ENCODE measurements at regions not wholly inside any gene's neighbourhood (a gene's known extent, or its start where the extent isn't known, plus 50 kb on each side); places are given as distances from the start of the nearest gene placed in this dataset.
"Not testable (repeated sequence)": the region's sequence is repeated elsewhere in the genome, so short reads cannot be mapped to it uniquely, and the experiment has no call there.

- Histone ChIP-seq H3K27me3 (no peaks in the 10 kb centered on the region), H3K9me3 (no peaks in the 10 kb centered on the region), H3K4me1 (no peaks in the 10 kb centered on the region), H3K36me3 (no peaks in the 10 kb centered on the region), H3K4me3 (ENCODE audit: low read depth, low read length) (no peak overlapping the region)
- TF ChIP-seq, protein P1, sequence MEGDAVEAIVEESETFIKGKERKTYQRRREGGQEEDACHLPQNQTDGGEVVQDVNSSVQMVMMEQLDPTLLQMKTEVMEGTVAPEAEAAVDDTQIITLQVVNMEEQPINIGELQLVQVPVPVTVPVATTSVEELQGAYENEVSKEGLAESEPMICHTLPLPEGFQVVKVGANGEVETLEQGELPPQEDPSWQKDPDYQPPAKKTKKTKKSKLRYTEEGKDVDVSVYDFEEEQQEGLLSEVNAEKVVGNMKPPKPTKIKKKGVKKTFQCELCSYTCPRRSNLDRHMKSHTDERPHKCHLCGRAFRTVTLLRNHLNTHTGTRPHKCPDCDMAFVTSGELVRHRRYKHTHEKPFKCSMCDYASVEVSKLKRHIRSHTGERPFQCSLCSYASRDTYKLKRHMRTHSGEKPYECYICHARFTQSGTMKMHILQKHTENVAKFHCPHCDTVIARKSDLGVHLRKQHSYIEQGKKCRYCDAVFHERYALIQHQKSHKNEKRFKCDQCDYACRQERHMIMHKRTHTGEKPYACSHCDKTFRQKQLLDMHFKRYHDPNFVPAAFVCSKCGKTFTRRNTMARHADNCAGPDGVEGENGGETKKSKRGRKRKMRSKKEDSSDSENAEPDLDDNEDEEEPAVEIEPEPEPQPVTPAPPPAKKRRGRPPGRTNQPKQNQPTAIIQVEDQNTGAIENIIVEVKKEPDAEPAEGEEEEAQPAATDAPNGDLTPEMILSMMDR (IDR thresholded peaks at IDR 0.05; ENCODE audit: low read depth, low read length): no peak
- no peak for DNase-seq
These were observed 77.7 kb upstream of the ZNF217 start for GRCh38 chr20:53671370-53671769.

GRCh38 chr20:53669517-53670313, 76.1 kb upstream of the ZNF217 start:
- not testable (repeated sequence) for DNase-seq; H3K4me3 ChIP-seq (ENCODE audit: low read depth, low read length); H3K27me3 ChIP-seq; H3K36me3 ChIP-seq; H3K9me3 ChIP-seq; H3K4me1 ChIP-seq

GRCh38 chr20:53668992-53669391, 75.4 kb upstream of the ZNF217 start:
- H3K4me3 ChIP-seq (ENCODE audit: low read depth, low read length): no peak overlapping the region
- no peaks in the 10 kb centered on the region for H3K9me3 ChIP-seq
- TF ChIP-seq, protein P1 (IDR thresholded peaks at IDR 0.05; ENCODE audit: low read depth, low read length): no peak
- no peaks in the 10 kb centered on the region for H3K27me3 ChIP-seq
- no peaks in the 10 kb centered on the region for H3K36me3 ChIP-seq
- DNase-seq: no peak
- no peaks in the 10 kb centered on the region for H3K4me1 ChIP-seq

- TF ChIP-seq, protein P1 (IDR thresholded peaks at IDR 0.05; ENCODE audit: low read depth, low read length): no peak
- Histone ChIP-seq H3K36me3 (no peaks in the 10 kb centered on the region), H3K27me3 (no peaks in the 10 kb centered on the region), H3K4me3 (ENCODE audit: low read depth, low read length) (no peak overlapping the region), H3K9me3 (no peaks in the 10 kb centered on the region), H3K4me1 (no peaks in the 10 kb centered on the region)
- DNase-seq: no peak
These were observed 72.5 kb upstream of the ZNF217 start for GRCh38 chr20:53666144-53666543.

- TF ChIP-seq, protein P1 (IDR thresholded peaks at IDR 0.05; ENCODE audit: low read depth, low read length): no peak
- Histone ChIP-seq H3K9me3 (no peaks in the 10 kb centered on the region), H3K4me3 (ENCODE audit: low read depth, low read length) (no peak overlapping the region), H3K4me1 (no peaks in the 10 kb centered on the region), H3K27me3 (no peaks in the 10 kb centered on the region), H3K36me3 (no peaks in the 10 kb centered on the region)
- no peak for DNase-seq
These were observed 70.5 kb upstream of the ZNF217 start for GRCh38 chr20:53664121-53664520.

DNA sequence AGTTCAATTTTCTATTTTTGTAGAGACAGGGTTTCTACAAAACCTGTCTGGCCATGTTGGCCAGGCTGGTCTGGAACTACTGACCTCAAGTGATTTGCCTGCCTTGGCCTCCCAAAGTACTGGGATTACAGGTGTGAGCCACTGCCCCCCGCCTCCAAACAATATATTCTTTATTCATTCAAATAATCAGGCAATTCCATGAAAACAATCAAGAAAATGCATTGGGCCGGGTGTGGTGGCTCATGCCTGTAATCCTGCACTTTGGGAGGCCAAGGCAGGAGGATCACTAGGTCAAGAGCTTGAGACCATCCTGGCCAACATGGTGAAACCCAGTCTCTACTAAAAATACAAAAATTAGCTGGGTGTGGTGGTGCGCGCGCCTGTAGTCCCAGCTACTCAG, 69.9 kb upstream of the ZNF217 start:
- H3K36me3 ChIP-seq; H3K9me3 ChIP-seq; DNase-seq; H3K27me3 ChIP-seq; H3K4me1 ChIP-seq; H3K4me3 ChIP-seq (ENCODE audit: low read depth, low read length): not testable (repeated sequence)

GRCh38 chr20:53662595-53662994, 69.0 kb upstream of the ZNF217 start:
- DNase-seq: no peak
- TF ChIP-seq, protein P1 (IDR thresholded peaks at IDR 0.05; ENCODE audit: low read depth, low read length): no peak
- H3K9me3 ChIP-seq: no peaks in the 10 kb centered on the region
- no peak overlapping the region for H3K4me3 ChIP-seq (ENCODE audit: low read depth, low read length)
- H3K27me3 ChIP-seq: no peaks in the 10 kb centered on the region
- H3K4me1 ChIP-seq: no peaks in the 10 kb centered on the region
- H3K36me3 ChIP-seq: no peaks in the 10 kb centered on the region

All from BE2C (cell line).